COLO829 (cell line): ENCODE measurements at regions not wholly inside any gene's neighbourhood (a gene's known extent, or its start where the extent isn't known, plus 50 kb on each side); places are given as distances from the start of the nearest gene placed in this dataset.

Experiments used
- DNase-seq: peaks from one replicate; pipeline ENCODE4 v3.0.0; 2012; ENCODE audit warnings: low spot score

DNA sequence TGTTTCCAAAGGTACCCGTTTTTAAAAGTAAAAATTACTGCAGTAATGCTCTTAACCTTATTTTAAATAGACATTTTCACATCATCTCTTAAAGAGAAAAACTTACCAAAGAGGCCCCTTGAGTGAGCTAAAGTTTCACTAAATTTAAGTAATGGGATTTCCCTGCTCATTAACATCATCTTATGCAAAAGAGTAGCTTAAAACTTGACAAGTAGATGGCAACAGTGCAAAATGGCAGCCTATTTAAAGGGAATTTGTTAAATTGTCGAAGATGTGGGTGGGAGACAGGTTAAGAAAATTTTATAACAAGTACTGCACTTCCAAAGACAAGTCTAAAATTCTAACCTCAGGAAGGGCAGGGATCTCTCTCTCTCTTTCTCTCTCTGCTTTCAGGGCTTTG is 271.7 kb upstream of the LDB2 start:
- no peak for DNase-seq

GRCh38 chr4:17169699-17170098 is 271.3 kb upstream of the LDB2 start:
- DNase-seq, result no peak

DNA sequence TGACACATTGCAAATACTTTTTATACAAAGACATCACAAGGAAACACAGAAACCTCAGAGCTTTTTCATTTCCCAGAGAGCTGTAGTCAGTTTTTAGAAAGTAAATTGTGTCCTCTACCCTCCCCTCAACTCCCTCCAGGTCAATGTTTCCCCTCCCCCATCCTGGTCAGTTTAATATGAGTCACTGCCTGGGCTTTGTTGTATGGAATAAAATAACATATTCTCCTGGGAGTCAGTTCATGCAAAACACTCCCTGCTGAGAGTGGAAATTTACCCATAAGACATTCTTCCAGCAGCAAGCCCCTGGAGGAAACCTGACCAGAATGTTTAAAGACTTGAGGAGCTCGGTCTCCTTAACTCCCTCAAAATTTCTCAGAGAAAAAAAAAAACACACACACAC is 270.1 kb upstream of the LDB2 start:
- DNase-seq, result peak; percentile 46

DNA sequence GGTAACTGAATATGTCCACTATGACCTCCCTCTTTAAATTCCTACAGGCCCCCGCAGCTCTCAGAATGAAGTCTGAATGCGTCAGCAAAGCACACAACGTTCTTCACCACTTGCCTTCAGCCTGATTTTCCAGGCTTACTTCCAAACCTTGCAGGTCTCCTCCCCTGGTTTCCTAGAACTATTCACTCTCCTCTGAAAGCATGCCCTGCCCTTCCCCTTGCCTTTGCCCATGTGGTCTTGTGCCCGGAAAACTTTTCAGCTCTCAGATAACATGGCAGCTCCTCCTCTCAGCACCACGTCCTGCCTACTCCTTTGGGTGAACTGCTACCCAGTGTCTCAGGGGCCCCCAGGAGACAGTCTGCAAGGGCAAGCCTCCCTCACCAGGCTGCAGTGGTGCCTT is 268.5 kb upstream of the LDB2 start:
- no peak for DNase-seq

DNA sequence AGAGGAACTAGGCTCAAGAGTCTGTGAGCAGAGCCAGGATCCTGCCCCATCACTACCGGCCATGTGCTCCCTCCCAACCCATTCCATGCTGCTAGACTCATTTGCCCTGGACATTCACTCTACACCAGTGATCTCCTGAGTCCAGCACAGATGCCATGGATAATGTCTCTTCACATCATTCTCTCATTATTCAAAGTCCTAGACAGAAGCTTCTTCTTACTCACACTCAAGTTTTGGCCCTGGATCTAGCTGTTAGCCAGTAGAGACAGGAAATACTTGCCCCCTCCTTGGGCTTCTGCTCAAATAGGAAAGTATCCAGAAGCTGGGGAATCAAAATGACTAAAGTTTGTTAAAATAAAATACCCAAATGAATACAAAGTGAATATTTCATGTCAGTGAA is 266.8 kb upstream of the LDB2 start:
- no peak for DNase-seq

DNA sequence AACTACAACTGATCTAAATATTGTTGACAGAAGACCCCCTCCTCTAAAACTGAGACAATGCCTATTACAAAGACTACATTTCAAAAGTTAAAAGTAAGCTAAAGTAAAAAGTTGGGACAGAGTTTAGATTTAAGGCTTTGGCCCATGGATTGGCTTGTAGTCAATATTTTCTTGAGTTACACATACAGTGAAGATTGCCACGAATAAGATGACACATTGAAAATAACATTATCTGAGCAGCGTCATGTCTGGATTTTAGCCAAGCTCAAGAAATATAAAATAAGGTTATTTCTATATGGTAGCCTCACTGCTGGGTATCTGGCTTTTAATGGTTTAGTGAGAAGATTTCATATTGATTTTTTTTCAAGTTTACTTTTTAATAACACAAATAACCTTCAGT is 266.2 kb upstream of the LDB2 start:
- no peak for DNase-seq

- no peak for DNase-seq
Observed at GRCh38 chr4:17163156-17163771, 264.8 kb upstream of the LDB2 start.

DNA sequence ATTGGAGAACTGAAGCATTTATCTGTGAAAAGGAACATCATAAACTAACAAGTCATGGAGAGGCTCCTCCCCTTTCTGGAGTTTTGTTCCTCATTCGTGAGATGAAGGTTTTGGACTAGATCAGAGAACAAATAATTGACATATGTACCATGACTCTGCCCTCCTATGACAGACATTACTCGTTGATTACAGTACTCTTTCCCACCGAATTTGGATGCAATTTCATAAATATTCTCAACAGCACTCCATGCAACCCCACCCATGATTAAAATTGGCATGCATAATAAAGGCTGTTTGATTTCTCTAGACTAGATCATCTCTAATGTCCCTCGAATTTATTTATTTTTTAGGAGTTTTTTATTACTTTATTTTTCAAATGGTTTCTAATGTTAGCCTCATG is 258.9 kb upstream of the LDB2 start:
- no peak for DNase-seq

GRCh38 chr4:17155486-17155885 is 257.0 kb upstream of the LDB2 start:
- no peak for DNase-seq

GRCh38 chr4:17153572-17153971 is 255.1 kb upstream of the LDB2 start:
- no peak for DNase-seq

GRCh38 chr4:17152941-17153540 is 254.6 kb upstream of the LDB2 start:
- no peak for DNase-seq

DNA sequence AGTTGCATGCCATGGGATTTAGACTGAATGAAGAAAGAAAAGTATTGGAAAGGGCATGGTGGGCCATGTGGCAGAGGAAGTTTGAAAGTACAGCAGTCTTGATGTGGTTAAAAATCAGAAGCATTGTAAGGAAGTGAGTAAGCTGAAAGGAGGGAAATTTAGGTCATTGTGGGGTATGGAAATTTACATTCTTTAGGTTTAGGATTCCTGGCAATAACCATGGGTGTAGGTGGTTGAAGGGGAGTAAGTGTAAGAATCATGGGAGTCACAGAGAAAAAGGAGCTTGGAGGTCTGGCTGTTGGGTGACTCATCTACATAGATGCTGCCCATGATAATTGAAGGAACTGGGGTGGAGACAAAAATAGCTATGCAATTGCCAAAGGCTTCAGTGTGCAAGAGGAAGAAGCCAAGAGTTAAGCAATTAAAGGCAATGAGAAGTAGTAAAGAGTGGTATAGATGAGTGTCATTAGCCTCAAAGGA is 243.8 kb upstream of the LDB2 start:
- peak; percentile 56 for DNase-seq

DNA sequence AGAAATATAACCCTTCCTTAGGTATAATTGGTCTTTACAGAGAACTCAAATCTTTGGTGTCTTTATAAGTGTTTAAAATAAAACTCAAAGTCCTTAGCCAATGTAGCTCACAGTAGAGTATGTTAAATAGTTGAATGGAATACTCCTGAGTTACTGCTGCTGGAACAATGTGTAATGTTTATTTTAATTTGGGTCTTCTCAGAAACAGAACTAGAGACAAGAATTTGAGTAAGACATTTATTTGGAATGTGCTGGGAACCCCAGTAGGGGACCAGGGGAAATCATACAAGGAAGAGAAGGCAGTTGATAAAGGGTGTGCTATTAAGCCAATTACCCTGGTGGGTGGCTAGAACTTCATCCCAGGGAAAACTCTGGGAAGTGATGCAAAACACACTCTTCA is 240.4 kb upstream of the LDB2 start:
- no peak for DNase-seq

DNA sequence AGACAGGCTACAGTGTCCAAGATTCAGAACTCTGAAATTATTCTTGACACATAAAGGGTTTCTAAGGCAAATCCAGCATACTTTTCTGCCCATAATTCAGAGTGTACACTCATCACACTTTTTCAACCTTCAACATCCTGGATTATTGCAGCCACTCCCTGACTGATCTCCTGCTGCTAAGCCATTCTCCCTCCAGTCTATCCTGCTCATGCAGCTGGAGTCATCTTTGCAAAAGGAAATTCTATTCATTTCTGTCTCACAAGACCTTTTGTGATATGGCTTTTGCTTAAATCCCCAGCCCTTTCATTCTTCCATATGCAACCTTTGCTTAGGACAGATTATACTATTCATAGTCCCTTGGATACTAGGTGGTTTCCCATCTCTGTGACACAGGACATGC is 236.1 kb upstream of the LDB2 start:
- no peak for DNase-seq

- DNase-seq, result no peak
Observed at GRCh38 chr4:17134100-17134499, 235.7 kb upstream of the LDB2 start.

- no peak for DNase-seq
Observed at GRCh38 chr4:17132226-17132625, 233.8 kb upstream of the LDB2 start.

DNA sequence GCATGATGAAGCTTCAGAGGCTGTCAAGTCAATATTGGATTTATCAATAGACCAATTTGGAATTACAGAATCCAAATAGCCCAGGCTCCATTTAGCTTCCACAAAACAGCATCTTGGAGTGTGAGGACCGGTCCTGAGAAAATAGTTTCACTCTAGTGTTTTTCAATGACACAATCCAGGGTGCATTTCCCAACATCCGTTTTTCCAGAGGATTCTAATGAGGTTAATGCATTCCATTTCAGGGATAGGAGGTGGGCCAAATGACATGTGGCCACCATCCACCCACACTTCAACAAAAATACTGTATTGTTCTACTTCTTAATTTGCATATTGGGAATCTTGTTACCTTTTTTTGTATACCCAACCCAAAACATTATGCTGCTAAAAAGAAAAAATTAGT is 229.8 kb upstream of the LDB2 start:
- no peak for DNase-seq

- DNase-seq, result no peak
Observed at GRCh38 chr4:17126321-17126966, 228.0 kb upstream of the LDB2 start.

GRCh38 chr4:17124767-17125166 is 226.3 kb upstream of the LDB2 start:
- no peak for DNase-seq

DNA sequence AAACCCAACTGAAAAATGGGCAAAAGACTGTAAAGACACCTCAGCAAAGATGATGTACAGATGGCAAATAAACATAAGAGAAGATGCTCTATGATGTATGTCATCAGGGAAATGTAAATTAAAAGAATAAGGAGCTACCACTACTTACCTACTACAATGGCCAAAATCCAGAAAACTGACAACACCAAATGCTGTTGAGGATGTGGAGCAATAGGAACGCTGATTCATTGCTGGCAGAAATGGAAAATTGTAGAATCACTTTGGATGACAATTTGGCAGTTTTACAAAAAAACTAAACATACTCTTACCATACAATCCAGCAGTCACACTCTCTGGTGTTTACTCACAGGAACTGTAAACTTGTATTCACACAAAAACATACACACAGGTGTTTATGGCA is 222.3 kb upstream of the LDB2 start:
- no peak for DNase-seq

DNA sequence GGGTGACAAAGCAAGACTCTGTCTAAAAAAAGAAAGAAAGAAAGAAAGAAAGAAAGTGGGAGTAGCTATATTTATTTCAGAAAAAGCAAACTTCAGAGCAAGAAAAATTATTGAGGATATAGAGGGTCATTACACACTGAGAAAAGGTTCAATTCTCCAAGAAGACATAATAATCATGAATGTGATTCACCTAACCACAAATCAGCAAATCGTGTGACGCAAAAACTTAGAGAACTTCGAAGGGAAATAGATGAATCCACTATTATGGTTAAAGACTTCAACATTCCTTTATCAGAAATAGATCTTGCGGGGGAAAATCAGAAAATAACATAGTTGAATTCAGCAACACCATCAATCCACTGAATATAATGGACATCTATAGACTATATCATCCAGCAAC is 219.3 kb upstream of the LDB2 start:
- DNase-seq, result no peak

GRCh38 chr4:17115583-17115982 is 217.1 kb upstream of the LDB2 start:
- DNase-seq, result no peak

GRCh38 chr4:17112292-17112659 is 213.8 kb upstream of the LDB2 start:
- peak; percentile 2 for DNase-seq

DNA sequence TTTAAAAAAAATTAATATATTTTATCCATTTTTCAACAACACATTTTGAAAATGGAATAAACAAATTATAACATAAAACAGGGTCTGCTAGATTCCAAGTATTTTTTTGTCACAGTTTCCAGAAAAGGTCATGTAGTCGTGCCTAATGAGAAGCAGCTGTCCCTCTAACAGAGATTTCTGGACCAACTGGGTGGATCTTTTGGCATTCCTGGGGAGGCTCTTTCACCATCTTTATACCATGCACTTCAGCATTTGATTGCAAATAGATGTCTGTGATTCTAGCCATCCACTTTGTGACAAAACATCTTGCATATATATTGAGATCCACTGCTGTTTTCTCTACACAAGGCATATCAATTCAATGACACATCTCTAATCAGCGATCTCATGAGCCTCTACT is 210.7 kb upstream of the LDB2 start:
- DNase-seq, result no peak
